ENCODE measurements at regions not wholly inside any gene's neighbourhood (a gene's known extent, or its start where the extent isn't known, plus 50 kb on each side); places are given as distances from the start of the nearest gene placed in this dataset.

DNA sequence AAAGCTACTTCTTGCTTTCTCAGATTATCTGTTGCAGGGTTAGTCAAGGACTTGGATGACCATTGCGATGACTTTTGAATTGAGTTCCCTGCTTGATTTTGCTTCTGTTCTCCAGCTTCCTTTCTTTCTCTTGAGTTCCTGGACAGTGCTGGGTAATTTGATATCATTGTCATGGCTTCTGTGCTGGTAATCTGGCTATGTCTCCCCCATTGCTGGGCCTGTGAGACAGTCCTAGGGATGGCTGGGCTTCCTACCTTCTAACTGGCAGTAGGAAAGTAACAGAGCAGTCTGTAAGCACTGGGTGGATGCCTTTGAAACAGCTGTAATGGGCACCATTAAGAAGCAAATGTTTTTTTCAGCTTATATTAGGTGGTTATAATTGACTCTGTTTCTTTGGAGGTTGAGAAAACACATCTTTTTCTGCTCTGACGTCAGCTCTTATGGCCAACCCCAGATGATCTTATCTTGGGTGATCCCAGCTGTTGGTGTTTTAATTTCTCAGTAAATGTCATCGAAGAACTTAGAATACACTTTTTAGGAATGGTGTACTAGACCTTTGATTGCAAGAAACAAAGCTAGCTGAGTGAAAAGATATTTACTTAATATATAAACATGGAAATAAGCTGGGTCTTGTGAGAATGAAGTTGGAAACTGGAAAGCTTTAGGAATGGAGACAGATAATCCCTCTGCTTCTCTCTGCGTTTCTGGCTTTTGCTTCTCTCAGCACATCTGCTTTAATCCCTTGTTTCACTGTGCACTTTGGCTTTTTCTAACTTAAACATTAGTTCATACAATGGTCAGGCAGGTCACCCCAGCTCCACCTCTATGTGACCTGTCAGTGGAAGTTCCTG is 195.0 kb upstream of the MAN1A1 start:
- H3K27me3 ChIP-seq (ENCODE audit: insufficient read depth, low read depth, low read length) = no peaks in the 10 kb centered on the region
- H3K27ac ChIP-seq (ENCODE audit: low read length) = no peak overlapping the region
- no peaks in the 10 kb centered on the region for H3K36me3 ChIP-seq (ENCODE audit: insufficient read depth, low read length)
- no peaks in the 10 kb centered on the region for H3K9me3 ChIP-seq (ENCODE audit: low read length)
- no peak for TF ChIP-seq SMC3 (conservative IDR thresholded peaks at IDR 0.05; ENCODE audit: poor library complexity)
- TF ChIP-seq EZH2 (IDR thresholded peaks at IDR 0.05; ENCODE audit: borderline replicate concordance, insufficient read depth, low read length, poor library complexity, severe bottlenecking) = no peak
- no peak for TF ChIP-seq RAD21 (conservative IDR thresholded peaks at IDR 0.05)
- TF ChIP-seq TAF1 (IDR thresholded peaks at IDR 0.05; ENCODE audit: low read depth) = no peak
- TF ChIP-seq EP300 (conservative IDR thresholded peaks at IDR 0.05; ENCODE audit: poor library complexity, severe bottlenecking) = no peak
- TF ChIP-seq MXI1 (conservative IDR thresholded peaks at IDR 0.05; ENCODE audit: poor library complexity, severe bottlenecking) = no peak
- TF ChIP-seq, protein P1, sequence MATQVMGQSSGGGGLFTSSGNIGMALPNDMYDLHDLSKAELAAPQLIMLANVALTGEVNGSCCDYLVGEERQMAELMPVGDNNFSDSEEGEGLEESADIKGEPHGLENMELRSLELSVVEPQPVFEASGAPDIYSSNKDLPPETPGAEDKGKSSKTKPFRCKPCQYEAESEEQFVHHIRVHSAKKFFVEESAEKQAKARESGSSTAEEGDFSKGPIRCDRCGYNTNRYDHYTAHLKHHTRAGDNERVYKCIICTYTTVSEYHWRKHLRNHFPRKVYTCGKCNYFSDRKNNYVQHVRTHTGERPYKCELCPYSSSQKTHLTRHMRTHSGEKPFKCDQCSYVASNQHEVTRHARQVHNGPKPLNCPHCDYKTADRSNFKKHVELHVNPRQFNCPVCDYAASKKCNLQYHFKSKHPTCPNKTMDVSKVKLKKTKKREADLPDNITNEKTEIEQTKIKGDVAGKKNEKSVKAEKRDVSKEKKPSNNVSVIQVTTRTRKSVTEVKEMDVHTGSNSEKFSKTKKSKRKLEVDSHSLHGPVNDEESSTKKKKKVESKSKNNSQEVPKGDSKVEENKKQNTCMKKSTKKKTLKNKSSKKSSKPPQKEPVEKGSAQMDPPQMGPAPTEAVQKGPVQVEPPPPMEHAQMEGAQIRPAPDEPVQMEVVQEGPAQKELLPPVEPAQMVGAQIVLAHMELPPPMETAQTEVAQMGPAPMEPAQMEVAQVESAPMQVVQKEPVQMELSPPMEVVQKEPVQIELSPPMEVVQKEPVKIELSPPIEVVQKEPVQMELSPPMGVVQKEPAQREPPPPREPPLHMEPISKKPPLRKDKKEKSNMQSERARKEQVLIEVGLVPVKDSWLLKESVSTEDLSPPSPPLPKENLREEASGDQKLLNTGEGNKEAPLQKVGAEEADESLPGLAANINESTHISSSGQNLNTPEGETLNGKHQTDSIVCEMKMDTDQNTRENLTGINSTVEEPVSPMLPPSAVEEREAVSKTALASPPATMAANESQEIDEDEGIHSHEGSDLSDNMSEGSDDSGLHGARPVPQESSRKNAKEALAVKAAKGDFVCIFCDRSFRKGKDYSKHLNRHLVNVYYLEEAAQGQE (IDR thresholded peaks at IDR 0.05; ENCODE audit: borderline replicate concordance) = no peak
- no peak overlapping the region for H3K4me3 ChIP-seq (ENCODE audit: low read length)
- H3K9me2 ChIP-seq (ENCODE audit: insufficient read depth, low read length) = no peaks in the 10 kb centered on the region
- H4K20me1 ChIP-seq (ENCODE audit: insufficient read depth) = no peaks in the 10 kb centered on the region
- no peak overlapping the region for H3K4me2 ChIP-seq (ENCODE audit: low read length)
- no peaks in the 10 kb centered on the region for H3F3A ChIP-seq (ENCODE audit: insufficient read depth, low read length, poor library complexity, severe bottlenecking)
- no peaks in the 10 kb centered on the region for H3K79me2 ChIP-seq (replicated peaks; ENCODE audit: insufficient read depth, low read length)
- H3K9ac ChIP-seq (ENCODE audit: low read length) = no peak overlapping the region
- no peak overlapping the region for H2AFZ ChIP-seq (ENCODE audit: low read depth, low read length)

DNA sequence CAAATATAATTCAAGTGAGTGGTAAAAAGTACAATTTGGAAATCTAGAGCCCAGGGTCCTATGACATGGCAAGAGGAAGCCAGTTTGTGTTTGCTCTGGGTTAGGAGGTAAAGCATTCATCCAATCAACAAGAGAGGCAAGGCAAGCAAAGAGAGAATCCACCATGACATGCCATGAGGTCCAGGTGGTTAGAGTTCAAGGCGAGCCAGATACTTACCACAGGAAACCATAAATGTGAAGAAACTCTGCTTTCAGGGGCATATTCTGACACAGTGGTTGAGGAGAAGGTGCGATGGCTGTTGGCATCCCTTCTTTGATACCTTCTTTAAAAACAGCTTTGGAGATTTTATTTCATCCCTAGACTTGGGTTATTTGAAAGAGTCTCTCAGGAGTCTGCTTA is 193.8 kb upstream of the MAN1A1 start:
- Histone ChIP-seq H3K4me3 (ENCODE audit: low read length) (no peak overlapping the region), H3K9me3 (ENCODE audit: low read length) (no peaks in the 10 kb centered on the region), H3K27ac (ENCODE audit: low read length) (no peak overlapping the region), H4K20me1 (ENCODE audit: insufficient read depth) (no peaks in the 10 kb centered on the region), H3K9ac (ENCODE audit: low read length) (no peak overlapping the region), H2AFZ (ENCODE audit: low read depth, low read length) (no peak overlapping the region), H3K27me3 (ENCODE audit: insufficient read depth, low read depth, low read length) (no peaks in the 10 kb centered on the region), H3K9me2 (ENCODE audit: insufficient read depth, low read length) (no peaks in the 10 kb centered on the region), H3K36me3 (ENCODE audit: insufficient read depth, low read length) (no peaks in the 10 kb centered on the region), H3K4me2 (ENCODE audit: low read length) (no peak overlapping the region), H3F3A (ENCODE audit: insufficient read depth, low read length, poor library complexity, severe bottlenecking) (no peaks in the 10 kb centered on the region), H3K79me2 (replicated peaks; ENCODE audit: insufficient read depth, low read length) (no peaks in the 10 kb centered on the region)
- TF ChIP-seq SMC3 (conservative IDR thresholded peaks at IDR 0.05; ENCODE audit: poor library complexity) (no peak), TAF1 (IDR thresholded peaks at IDR 0.05; ENCODE audit: low read depth) (no peak), EP300 (conservative IDR thresholded peaks at IDR 0.05; ENCODE audit: poor library complexity, severe bottlenecking) (no peak), EZH2 (IDR thresholded peaks at IDR 0.05; ENCODE audit: borderline replicate concordance, insufficient read depth, low read length, poor library complexity, severe bottlenecking) (no peak), RAD21 (conservative IDR thresholded peaks at IDR 0.05) (no peak), MXI1 (conservative IDR thresholded peaks at IDR 0.05; ENCODE audit: poor library complexity, severe bottlenecking) (no peak), POLR2AphosphoS5 (IDR thresholded peaks at IDR 0.05) (no peak)
- TF ChIP-seq, protein P2, sequence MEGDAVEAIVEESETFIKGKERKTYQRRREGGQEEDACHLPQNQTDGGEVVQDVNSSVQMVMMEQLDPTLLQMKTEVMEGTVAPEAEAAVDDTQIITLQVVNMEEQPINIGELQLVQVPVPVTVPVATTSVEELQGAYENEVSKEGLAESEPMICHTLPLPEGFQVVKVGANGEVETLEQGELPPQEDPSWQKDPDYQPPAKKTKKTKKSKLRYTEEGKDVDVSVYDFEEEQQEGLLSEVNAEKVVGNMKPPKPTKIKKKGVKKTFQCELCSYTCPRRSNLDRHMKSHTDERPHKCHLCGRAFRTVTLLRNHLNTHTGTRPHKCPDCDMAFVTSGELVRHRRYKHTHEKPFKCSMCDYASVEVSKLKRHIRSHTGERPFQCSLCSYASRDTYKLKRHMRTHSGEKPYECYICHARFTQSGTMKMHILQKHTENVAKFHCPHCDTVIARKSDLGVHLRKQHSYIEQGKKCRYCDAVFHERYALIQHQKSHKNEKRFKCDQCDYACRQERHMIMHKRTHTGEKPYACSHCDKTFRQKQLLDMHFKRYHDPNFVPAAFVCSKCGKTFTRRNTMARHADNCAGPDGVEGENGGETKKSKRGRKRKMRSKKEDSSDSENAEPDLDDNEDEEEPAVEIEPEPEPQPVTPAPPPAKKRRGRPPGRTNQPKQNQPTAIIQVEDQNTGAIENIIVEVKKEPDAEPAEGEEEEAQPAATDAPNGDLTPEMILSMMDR (IDR thresholded peaks at IDR 0.05; ENCODE audit: poor library complexity, severe bottlenecking) = no peak
- TF ChIP-seq, protein P1 (IDR thresholded peaks at IDR 0.05; ENCODE audit: borderline replicate concordance) = no peak

Data from neural cell (in vitro differentiated cells).